Caco-2 (cell line): ENCODE measurements at regions not wholly inside any gene's neighbourhood (a gene's known extent, or its start where the extent isn't known, plus 50 kb on each side); places are given as distances from the start of the nearest gene placed in this dataset.

Experiments
- BruUV-seq: library from RNA; stranded (reverse); fragments of 400-500 nt; replicated peaks from 2 replicates; lab custom pipeline; 2021; lab: Mats Ljungman, UMichigan
- CTCF ChIA-PET: fragments of 300-600 bp; sonication (Branson Sonifier 250); formaldehyde crosslinking; loops from one replicate; lab custom pipeline; 2022; ENCODE audit warnings: antibody characterized with exemption; lab: Charles Lee
- POLR2A ChIA-PET: fragments of 300-600 bp; sonication (Branson Sonifier 250); formaldehyde crosslinking; loops from one replicate; lab custom pipeline; 2022; ENCODE audit warnings: antibody characterized with exemption; lab: Charles Lee
- DNase-seq, 2 experiments: peaks; one replicate each; pipeline versions ENCODE4 v3.0.0 to v3.0.0-alpha.2; 2020 to 2022
- H3K27me3 ChIP-seq: replicated peaks from 2 replicates; pipeline ENCODE4 v1.6.0; 2011; ENCODE audit warnings: low read length; ENCODE audit not compliant: control insufficient read depth, insufficient read depth
- H3K36me3 ChIP-seq: 2 replicates; pipeline ENCODE4 v1.5.1; 2011; ENCODE audit warnings: low read length; ENCODE audit not compliant: control insufficient read depth, insufficient read depth
- H3K4me1 ChIP-seq: fragments of 250-450 bp; sonication (Bioruptor Pico); 2 replicates; pipeline ENCODE4 v1.5.1; 2020; ENCODE audit warnings: mild to moderate bottlenecking
- H3K4me3 ChIP-seq: 2 replicates; pipeline ENCODE4 v1.5.1; 2011; ENCODE audit warnings: low read depth, mild to moderate bottlenecking, control low read depth, low read length
- H3K9me3 ChIP-seq: fragments of 250-450 bp; sonication (Bioruptor Pico); 2 replicates; pipeline ENCODE4 v1.5.1; 2020; ENCODE audit warnings: mild to moderate bottlenecking, moderate library complexity
- H3K27ac Mint-ChIP-seq: one replicate; pipeline ENCODE4 v1.8.0; 2022; ENCODE audit warnings: mixed read lengths; ENCODE audit not compliant: unreplicated experiment
- H3K27me3 Mint-ChIP-seq: one replicate; pipeline ENCODE4 v1.8.0; 2022; ENCODE audit warnings: mixed read lengths; ENCODE audit not compliant: insufficient read depth, unreplicated experiment
- H3K36me3 Mint-ChIP-seq: one replicate; pipeline ENCODE4 v1.8.0; 2022; ENCODE audit warnings: mild to moderate bottlenecking, mixed read lengths; ENCODE audit not compliant: insufficient read depth, unreplicated experiment
- H3K4me1 Mint-ChIP-seq: one replicate; pipeline ENCODE4 v1.8.0; 2022; ENCODE audit warnings: low read depth, mixed read lengths; ENCODE audit not compliant: unreplicated experiment
- H3K4me3 Mint-ChIP-seq: one replicate; pipeline ENCODE4 v1.8.0; 2022; ENCODE audit warnings: mild to moderate bottlenecking, moderate library complexity, mixed read lengths; ENCODE audit not compliant: unreplicated experiment
- H3K9me3 Mint-ChIP-seq: one replicate; pipeline ENCODE4 v1.8.0; 2022; ENCODE audit warnings: mixed read lengths; ENCODE audit not compliant: unreplicated experiment
- intact Hi-C: fragments of 100-400 bp; cut with micrococcal nuclease; formaldehyde crosslinking; loops from one replicate; pipeline ENCODE4 v1.10.0; 2022; ENCODE audit not compliant: unreplicated experiment
- TF ChIP-seq, protein P1 (sequence below), 2 experiments: fragments of 200-600 bp in 1 of 2; IDR thresholded peaks; 1 replicate in 1 of 2; 2 replicates in 1 of 2; pipeline versions ENCODE4 v1.5.1 to v1.8.0; 2011 to 2022; ENCODE audit warnings: antibody characterized with exemption in 1 of 2, control low read depth in 1 of 2, inconsistent platforms in 1 of 2, low read depth in 1 of 2, low read length in 1 of 2, mild to moderate bottlenecking in 1 of 2, moderate library complexity in 1 of 2; ENCODE audit not compliant: insufficient read depth in 1 of 2, severe bottlenecking in 1 of 2, unreplicated experiment in 1 of 2

DNA sequence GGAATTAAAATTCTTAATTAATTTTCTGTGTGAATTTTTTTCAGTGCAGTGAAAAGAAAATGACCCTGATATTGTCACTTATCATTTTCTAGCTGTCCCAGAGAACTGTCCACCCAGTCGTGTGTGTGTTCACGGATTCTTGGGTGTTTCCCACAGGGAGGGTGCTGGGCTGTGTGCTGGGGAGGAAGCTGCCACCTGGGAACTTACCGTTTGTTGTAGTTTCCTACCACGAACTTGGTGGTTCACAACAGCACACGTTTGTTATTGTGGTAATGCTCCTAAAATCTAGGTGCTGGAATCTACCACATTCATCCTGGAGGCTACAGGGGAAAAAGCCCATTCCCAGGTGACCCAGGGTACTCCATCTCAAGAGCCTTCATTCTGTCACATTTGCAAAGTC is 276.1 kb downstream of the GLRX3 start:
- H3K27me3 ChIP-seq, result no peaks in the 10 kb centered on the region
- CTCF ChIA-PET, result no interaction called here
- intact Hi-C loops, result no loop called here
- DNase-seq, result no peak
- POLR2A ChIA-PET, result no interaction called here
- no peaks in the 10 kb centered on the region for H3K4me1 ChIP-seq
- H3K9me3 ChIP-seq, result no peaks in the 10 kb centered on the region
- Mint-ChIP-seq H3K9me3 (peaks cover 15% of the 10 kb centered on the region), H3K27ac (no peak overlapping the region), H3K27me3 (peaks cover 8% of the 10 kb centered on the region), H3K36me3 (no peaks in the 10 kb centered on the region), H3K4me1 (no peaks in the 10 kb centered on the region), H3K4me3 (no peak overlapping the region)
- no TSS peak for BruUV-seq
- no peak overlapping the region for H3K4me3 ChIP-seq
- TF ChIP-seq, protein P1, sequence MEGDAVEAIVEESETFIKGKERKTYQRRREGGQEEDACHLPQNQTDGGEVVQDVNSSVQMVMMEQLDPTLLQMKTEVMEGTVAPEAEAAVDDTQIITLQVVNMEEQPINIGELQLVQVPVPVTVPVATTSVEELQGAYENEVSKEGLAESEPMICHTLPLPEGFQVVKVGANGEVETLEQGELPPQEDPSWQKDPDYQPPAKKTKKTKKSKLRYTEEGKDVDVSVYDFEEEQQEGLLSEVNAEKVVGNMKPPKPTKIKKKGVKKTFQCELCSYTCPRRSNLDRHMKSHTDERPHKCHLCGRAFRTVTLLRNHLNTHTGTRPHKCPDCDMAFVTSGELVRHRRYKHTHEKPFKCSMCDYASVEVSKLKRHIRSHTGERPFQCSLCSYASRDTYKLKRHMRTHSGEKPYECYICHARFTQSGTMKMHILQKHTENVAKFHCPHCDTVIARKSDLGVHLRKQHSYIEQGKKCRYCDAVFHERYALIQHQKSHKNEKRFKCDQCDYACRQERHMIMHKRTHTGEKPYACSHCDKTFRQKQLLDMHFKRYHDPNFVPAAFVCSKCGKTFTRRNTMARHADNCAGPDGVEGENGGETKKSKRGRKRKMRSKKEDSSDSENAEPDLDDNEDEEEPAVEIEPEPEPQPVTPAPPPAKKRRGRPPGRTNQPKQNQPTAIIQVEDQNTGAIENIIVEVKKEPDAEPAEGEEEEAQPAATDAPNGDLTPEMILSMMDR (IDR thresholded peaks at IDR 0.05; ENCODE audit: insufficient read depth in 1 of 2, low read depth in 1 of 2, low read length in 1 of 2, severe bottlenecking in 1 of 2, unreplicated experiment in 1 of 2), result no peak
- no peaks in the 10 kb centered on the region for H3K36me3 ChIP-seq

DNA sequence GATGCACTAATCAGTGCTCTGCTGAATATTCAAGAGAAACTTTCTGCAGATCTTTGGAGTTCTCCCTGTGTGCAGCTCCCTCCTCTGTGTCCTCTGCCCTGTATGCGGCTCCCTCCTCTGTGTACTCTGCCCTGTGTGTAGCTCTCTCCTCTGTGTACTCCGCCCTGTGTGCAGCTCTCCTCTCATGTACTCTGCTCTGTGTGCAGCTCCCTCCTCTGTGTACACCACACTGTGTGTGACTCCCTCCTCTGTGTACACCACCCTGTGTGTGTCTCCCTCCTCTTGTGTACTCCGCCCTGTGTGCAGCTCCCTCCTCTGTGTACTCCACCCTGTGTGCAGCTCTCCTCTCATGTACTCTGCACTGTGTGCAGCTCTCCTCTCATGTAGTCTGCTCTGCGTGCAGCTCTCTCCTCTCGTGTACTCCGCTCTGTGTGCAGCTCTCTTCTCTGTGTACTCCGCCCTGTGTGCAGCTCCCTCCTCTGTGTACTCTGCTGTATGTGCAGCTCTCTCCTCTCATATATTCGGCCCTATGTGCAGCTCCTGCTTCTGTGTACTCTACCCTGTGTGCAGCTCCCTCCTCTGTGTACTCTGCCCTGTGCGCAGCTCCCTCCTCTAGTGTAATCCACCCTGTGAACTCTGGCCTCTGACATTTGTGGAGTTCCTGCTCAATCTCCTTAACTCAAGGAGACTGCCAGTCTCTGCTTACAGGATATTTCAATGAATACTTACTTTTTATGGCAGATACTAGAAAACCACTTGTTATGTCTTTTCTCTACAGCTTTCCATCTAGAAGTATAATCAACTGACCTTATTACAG is 280.4 kb downstream of the GLRX3 start:
- Mint-ChIP-seq H3K36me3 (no peaks in the 10 kb centered on the region), H3K27me3 (peaks cover 5% of the 10 kb centered on the region), H3K4me3 (no peak overlapping the region), H3K4me1 (no peaks in the 10 kb centered on the region), H3K9me3 (peaks cover 18% of the 10 kb centered on the region), H3K27ac (no peak overlapping the region)
- Histone ChIP-seq H3K4me1 (no peaks in the 10 kb centered on the region), H3K4me3 (no peak overlapping the region), H3K36me3 (no peaks in the 10 kb centered on the region), H3K9me3 (no peaks in the 10 kb centered on the region), H3K27me3 (no peaks in the 10 kb centered on the region)
- intact Hi-C loops, result no loop called here
- DNase-seq, result no peak
- TF ChIP-seq, protein P1 (IDR thresholded peaks at IDR 0.05; ENCODE audit: insufficient read depth in 1 of 2, low read depth in 1 of 2, low read length in 1 of 2, severe bottlenecking in 1 of 2, unreplicated experiment in 1 of 2), result no peak
- BruUV-seq, result no TSS peak
- ChIA-PET CTCF (no interaction called here), POLR2A (no interaction called here)

DNA sequence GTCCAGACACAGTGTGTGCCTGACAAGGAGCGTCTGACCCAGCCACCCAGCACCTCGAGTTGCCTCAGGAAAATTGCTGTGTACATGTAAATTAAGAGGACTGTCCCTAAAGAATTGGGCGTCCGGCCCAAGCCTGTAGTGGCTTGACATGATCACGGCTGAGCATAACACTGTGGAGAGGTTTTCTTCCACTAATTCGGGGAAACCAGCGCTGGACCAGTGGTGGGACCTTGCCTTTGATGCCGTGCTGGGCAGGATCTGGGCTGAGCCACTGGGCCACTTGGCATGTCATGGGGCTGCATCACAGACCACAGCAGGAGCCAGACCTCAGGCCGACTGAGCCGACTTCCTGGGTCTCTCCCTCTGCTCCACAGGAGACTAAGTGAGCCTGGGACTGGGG is 282.5 kb downstream of the GLRX3 start:
- peaks cover 5% of the 10 kb centered on the region for H3K27me3 Mint-ChIP-seq
- POLR2A ChIA-PET, result no interaction called here
- TF ChIP-seq, protein P1 (IDR thresholded peaks at IDR 0.05; ENCODE audit: insufficient read depth in 1 of 2, low read depth in 1 of 2, low read length in 1 of 2, severe bottlenecking in 1 of 2, unreplicated experiment in 1 of 2), result no peak

More for the DNA sequence above, 282.5 kb downstream of the GLRX3 start:
- CTCF ChIA-PET, result no interaction called here
- intact Hi-C loops, result no loop called here
- Mint-ChIP-seq H3K36me3 (no peaks in the 10 kb centered on the region), H3K27ac (no peak overlapping the region), H3K4me3 (no peak overlapping the region), H3K9me3 (peaks cover 18% of the 10 kb centered on the region), H3K4me1 (no peaks in the 10 kb centered on the region)
- no peak overlapping the region for H3K4me3 ChIP-seq
- no peaks in the 10 kb centered on the region for H3K9me3 ChIP-seq
- BruUV-seq, result no TSS peak
- H3K27me3 ChIP-seq, result no peaks in the 10 kb centered on the region
- H3K4me1 ChIP-seq, result no peaks in the 10 kb centered on the region
- H3K36me3 ChIP-seq, result no peaks in the 10 kb centered on the region
- DNase-seq, result no peak
